ENCODE measurements at regions not wholly inside any gene's neighbourhood (a gene's known extent, or its start where the extent isn't known, plus 50 kb on each side); places are given as distances from the start of the nearest gene placed in this dataset.

DNA sequence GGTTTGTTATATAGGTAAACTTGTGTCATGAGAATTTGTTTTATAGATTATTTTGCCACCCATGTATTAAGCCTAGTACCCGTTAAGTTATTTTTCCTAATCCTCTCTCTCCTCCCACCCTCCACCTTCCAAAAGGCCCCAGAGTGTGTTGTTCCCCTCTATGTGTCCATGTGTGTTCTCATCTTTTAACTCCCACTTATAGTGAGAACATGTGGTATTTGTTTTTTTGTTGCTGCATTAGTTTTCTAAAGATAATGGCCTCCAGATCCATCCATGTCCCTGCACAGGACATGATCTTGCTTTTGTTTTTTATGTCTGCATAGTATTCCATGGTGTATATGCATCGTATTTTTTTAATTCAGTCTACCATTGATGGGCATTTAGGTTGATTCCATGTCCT is 1075.6 kb upstream of the CNTNAP5 start:
- FAIRE-seq, result no peak
- Histone ChIP-seq H3K4me3 (ENCODE audit: low read depth, low read length) (no peak overlapping the region), H3K27me3 (ENCODE audit: control insufficient read depth, insufficient read depth, low read length) (no peaks in the 10 kb centered on the region), H3K36me3 (ENCODE audit: control insufficient read depth, insufficient read depth, low read length) (no peaks in the 10 kb centered on the region)
- TF ChIP-seq, protein P1, sequence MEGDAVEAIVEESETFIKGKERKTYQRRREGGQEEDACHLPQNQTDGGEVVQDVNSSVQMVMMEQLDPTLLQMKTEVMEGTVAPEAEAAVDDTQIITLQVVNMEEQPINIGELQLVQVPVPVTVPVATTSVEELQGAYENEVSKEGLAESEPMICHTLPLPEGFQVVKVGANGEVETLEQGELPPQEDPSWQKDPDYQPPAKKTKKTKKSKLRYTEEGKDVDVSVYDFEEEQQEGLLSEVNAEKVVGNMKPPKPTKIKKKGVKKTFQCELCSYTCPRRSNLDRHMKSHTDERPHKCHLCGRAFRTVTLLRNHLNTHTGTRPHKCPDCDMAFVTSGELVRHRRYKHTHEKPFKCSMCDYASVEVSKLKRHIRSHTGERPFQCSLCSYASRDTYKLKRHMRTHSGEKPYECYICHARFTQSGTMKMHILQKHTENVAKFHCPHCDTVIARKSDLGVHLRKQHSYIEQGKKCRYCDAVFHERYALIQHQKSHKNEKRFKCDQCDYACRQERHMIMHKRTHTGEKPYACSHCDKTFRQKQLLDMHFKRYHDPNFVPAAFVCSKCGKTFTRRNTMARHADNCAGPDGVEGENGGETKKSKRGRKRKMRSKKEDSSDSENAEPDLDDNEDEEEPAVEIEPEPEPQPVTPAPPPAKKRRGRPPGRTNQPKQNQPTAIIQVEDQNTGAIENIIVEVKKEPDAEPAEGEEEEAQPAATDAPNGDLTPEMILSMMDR (IDR thresholded peaks at IDR 0.05; ENCODE audit: insufficient read depth, low read length, severe bottlenecking), result no peak
- DNase-seq (ENCODE audit: low read depth), result no peak

DNA sequence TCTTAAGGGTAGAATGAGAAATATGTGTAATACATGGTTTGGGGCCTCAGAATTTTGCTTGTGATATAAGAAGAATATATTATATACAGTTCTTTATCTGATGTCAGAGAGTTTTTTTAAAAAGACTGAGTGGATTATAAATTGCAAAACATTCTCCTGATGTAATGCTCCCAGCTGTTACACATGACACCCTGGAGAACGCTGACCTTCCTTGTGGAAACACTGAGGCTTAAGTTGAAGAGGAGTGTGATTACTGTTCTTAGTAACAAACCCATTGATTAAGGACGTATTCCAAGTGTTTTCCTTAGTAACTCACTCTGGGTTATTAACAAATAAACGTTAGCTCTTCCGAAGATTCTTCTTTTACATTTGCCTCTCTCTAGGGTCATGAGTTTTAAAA is 1069.3 kb upstream of the CNTNAP5 start:
- H3K4me3 ChIP-seq (ENCODE audit: low read depth, low read length), result no peak overlapping the region
- H3K27me3 ChIP-seq (ENCODE audit: control insufficient read depth, insufficient read depth, low read length), result no peaks in the 10 kb centered on the region
- no peaks in the 10 kb centered on the region for H3K36me3 ChIP-seq (ENCODE audit: control insufficient read depth, insufficient read depth, low read length)
- DNase-seq (ENCODE audit: low read depth), result no peak
- TF ChIP-seq, protein P1 (IDR thresholded peaks at IDR 0.05; ENCODE audit: insufficient read depth, low read length, severe bottlenecking), result no peak
- FAIRE-seq, result no peak

DNA sequence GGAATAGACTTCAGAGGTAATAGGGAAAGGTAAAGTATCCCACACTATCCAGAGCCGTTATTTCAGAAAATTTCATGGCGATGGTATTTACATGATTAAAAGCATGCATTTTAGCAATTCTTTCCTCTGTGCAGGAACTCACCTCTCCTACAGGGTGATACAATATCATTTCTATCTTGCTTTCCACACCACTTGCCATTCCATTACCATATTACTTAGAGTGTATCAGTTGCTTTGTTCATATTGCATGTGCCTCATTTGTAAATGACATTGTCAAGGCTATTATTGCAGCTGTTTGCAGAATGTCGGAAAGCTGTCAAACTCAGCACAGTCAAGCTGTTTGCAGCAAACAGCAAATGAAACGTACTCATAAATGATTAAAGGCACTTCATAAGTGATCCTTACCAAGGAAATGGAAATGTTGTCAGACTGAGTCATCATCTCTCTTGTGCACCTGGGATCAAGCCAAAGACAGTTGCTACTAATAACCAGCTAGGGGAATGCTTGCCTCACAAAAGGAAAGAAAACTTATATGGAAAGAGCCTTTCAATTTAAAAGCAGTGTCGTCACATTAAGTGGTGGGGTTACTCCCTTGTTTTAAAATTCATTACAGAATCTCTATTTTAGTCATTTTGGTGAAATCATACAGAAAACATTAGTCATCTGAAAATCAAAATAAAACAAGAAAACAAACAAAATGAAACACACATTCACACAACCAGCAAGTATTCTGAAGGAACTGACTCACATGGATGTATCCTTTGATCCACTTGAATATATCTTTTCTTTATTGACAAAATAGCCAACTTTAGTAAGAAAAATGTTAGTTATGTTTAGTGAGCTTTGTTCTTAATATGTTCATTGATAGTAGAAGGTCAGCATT is 1064.1 kb upstream of the CNTNAP5 start:
- TF ChIP-seq, protein P1 (IDR thresholded peaks at IDR 0.05; ENCODE audit: insufficient read depth, low read length, severe bottlenecking), result no peak
- FAIRE-seq, result no peak
- H3K36me3 ChIP-seq (ENCODE audit: control insufficient read depth, insufficient read depth, low read length), result no peaks in the 10 kb centered on the region
- peak; percentile 85 for DNase-seq (ENCODE audit: low read depth)
- no peaks in the 10 kb centered on the region for H3K27me3 ChIP-seq (ENCODE audit: control insufficient read depth, insufficient read depth, low read length)
- H3K4me3 ChIP-seq (ENCODE audit: low read depth, low read length), result no peak overlapping the region

DNA sequence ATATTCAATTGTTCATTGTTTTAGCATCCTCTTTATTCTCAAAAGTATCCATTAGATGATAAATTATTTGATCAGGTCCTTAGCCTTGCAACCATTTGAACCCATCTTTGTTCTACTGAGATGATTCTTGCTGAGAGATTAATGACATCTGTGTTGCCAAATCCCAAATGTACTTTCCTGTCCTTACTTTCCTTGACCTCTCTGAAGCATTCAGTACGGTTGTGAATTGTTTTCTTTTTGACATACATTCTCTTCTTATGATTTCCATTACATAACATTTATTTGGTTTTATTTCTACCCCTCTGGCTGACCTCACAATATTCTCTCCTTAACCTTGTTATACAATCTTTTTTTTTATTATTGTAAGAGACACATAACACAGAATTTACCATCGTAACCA is 1058.6 kb upstream of the CNTNAP5 start:
- DNase-seq (ENCODE audit: low read depth) (no peak), FAIRE-seq (no peak)
- H3K27me3 ChIP-seq (ENCODE audit: control insufficient read depth, insufficient read depth, low read length), result no peaks in the 10 kb centered on the region
- H3K36me3 ChIP-seq (ENCODE audit: control insufficient read depth, insufficient read depth, low read length), result no peaks in the 10 kb centered on the region
- no peak overlapping the region for H3K4me3 ChIP-seq (ENCODE audit: low read depth, low read length)
- TF ChIP-seq, protein P1 (IDR thresholded peaks at IDR 0.05; ENCODE audit: insufficient read depth, low read length, severe bottlenecking), result no peak

DNA sequence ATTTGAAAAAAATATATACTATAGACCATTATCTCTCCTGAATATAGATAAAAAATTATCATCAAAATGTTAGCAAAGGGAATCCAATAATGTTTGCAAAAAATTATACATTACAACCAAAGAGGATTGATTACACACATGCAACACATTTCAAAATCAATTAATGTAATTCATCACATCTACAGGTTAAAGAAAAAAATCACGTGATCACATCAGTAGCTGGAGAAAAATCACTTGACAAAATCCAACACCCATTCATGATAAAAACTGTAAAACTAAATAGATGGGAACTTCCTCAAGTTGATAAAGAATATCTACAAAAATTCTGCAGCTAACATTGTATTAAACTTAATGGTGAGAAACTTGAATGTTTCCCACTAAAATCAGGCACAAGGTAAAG is 1047.5 kb upstream of the CNTNAP5 start:
- FAIRE-seq (no peak), DNase-seq (ENCODE audit: low read depth) (no peak)
- Histone ChIP-seq H3K27me3 (ENCODE audit: control insufficient read depth, insufficient read depth, low read length) (no peaks in the 10 kb centered on the region), H3K4me3 (ENCODE audit: low read depth, low read length) (no peak overlapping the region), H3K36me3 (ENCODE audit: control insufficient read depth, insufficient read depth, low read length) (no peaks in the 10 kb centered on the region)
- TF ChIP-seq, protein P1 (IDR thresholded peaks at IDR 0.05; ENCODE audit: insufficient read depth, low read length, severe bottlenecking), result no peak

DNA sequence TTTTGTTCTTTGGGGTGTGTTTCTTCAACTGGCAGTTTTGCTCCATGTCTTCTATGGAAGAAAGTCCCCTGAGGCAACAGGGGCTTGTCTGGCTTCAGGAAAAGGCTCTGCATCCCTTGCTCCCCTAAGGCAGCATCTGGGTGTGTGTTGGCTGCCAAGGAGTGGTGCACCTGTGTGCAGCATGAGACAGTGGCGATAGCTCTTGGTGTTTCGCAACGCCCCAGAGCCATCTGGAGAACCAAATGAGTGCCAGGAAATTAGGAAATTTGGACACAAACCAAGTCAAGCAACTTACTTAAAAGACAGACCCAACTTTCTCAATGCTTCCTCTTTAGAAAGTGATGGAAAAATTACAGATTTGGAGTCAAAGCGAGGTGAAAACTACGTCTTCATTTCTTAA is 1044.4 kb upstream of the CNTNAP5 start:
- TF ChIP-seq, protein P1 (IDR thresholded peaks at IDR 0.05; ENCODE audit: insufficient read depth, low read length, severe bottlenecking), result no peak
- FAIRE-seq (no peak), DNase-seq (ENCODE audit: low read depth) (peak; percentile 27)
- no peaks in the 10 kb centered on the region for H3K36me3 ChIP-seq (ENCODE audit: control insufficient read depth, insufficient read depth, low read length)
- no peak overlapping the region for H3K4me3 ChIP-seq (ENCODE audit: low read depth, low read length)
- no peaks in the 10 kb centered on the region for H3K27me3 ChIP-seq (ENCODE audit: control insufficient read depth, insufficient read depth, low read length)

All from bronchial epithelial cell (primary cell).